ENCODE measurements at regions not wholly inside any gene's neighbourhood (a gene's known extent, or its start where the extent isn't known, plus 50 kb on each side); places are given as distances from the start of the nearest gene placed in this dataset.

GRCh38 chr4:61027939-61028338 is 172.2 kb upstream of the ADGRL3 start:
- Histone ChIP-seq H3K4me1 (ENCODE audit: insufficient read depth, low read length, poor library complexity, severe bottlenecking) (no peaks in the 10 kb centered on the region), H3K36me3 (ENCODE audit: insufficient read depth, low read length) (no peaks in the 10 kb centered on the region), H3K79me2 (ENCODE audit: insufficient read depth, low read length) (no peaks in the 10 kb centered on the region), H3F3A (ENCODE audit: low read depth) (no peaks in the 10 kb centered on the region), H3K9me3 (ENCODE audit: insufficient read depth, low read depth, low read length) (no peaks in the 10 kb centered on the region), H4K20me1 (ENCODE audit: insufficient read depth, low read length, poor library complexity, severe bottlenecking) (no peaks in the 10 kb centered on the region), H2AFZ (ENCODE audit: low read length) (no peak overlapping the region), H3K27me3 (ENCODE audit: insufficient read depth, low read length, poor library complexity, severe bottlenecking) (no peaks in the 10 kb centered on the region), H3K9me2 (replicated peaks; ENCODE audit: low read depth, low read length) (no peaks in the 10 kb centered on the region), H3K9ac (ENCODE audit: low read depth, low read length, poor library complexity, severe bottlenecking) (no peak overlapping the region), H3K4me3 (ENCODE audit: low read length, poor library complexity, severe bottlenecking) (no peak overlapping the region), H3K4me2 (ENCODE audit: low read depth, low read length, poor library complexity, severe bottlenecking) (no peak overlapping the region)
- TF ChIP-seq CTCF (conservative IDR thresholded peaks at IDR 0.05; ENCODE audit: low read length) = no peak
- no peak for TF ChIP-seq EZH2phosphoT487 (IDR thresholded peaks at IDR 0.05; ENCODE audit: borderline replicate concordance)

GRCh38 chr4:61036071-61036684 is 163.9 kb upstream of the ADGRL3 start:
- no peak for TF ChIP-seq CTCF (conservative IDR thresholded peaks at IDR 0.05; ENCODE audit: low read length)
- TF ChIP-seq EZH2phosphoT487 (IDR thresholded peaks at IDR 0.05; ENCODE audit: borderline replicate concordance) = no peak
- H3K27me3 ChIP-seq (ENCODE audit: insufficient read depth, low read length, poor library complexity, severe bottlenecking) = no peaks in the 10 kb centered on the region

GRCh38 chr4:61041527-61041926 is 158.6 kb upstream of the ADGRL3 start:
- TF ChIP-seq CTCF (conservative IDR thresholded peaks at IDR 0.05; ENCODE audit: low read length) (no peak), EZH2phosphoT487 (IDR thresholded peaks at IDR 0.05; ENCODE audit: borderline replicate concordance) (no peak)
- Histone ChIP-seq H2AFZ (ENCODE audit: low read length) (no peak overlapping the region), H3K9ac (ENCODE audit: low read depth, low read length, poor library complexity, severe bottlenecking) (no peak overlapping the region), H3K4me3 (ENCODE audit: low read length, poor library complexity, severe bottlenecking) (no peak overlapping the region), H3K36me3 (ENCODE audit: insufficient read depth, low read length) (no peaks in the 10 kb centered on the region), H3K9me3 (ENCODE audit: insufficient read depth, low read depth, low read length) (no peaks in the 10 kb centered on the region), H4K20me1 (ENCODE audit: insufficient read depth, low read length, poor library complexity, severe bottlenecking) (no peaks in the 10 kb centered on the region), H3K27me3 (ENCODE audit: insufficient read depth, low read length, poor library complexity, severe bottlenecking) (no peaks in the 10 kb centered on the region), H3K9me2 (replicated peaks; ENCODE audit: low read depth, low read length) (no peaks in the 10 kb centered on the region), H3K4me2 (ENCODE audit: low read depth, low read length, poor library complexity, severe bottlenecking) (no peak overlapping the region), H3K79me2 (ENCODE audit: insufficient read depth, low read length) (no peaks in the 10 kb centered on the region), H3K4me1 (ENCODE audit: insufficient read depth, low read length, poor library complexity, severe bottlenecking) (no peaks in the 10 kb centered on the region), H3F3A (ENCODE audit: low read depth) (no peaks in the 10 kb centered on the region)

More at GRCh38 chr4:61036071-61036684, 163.9 kb upstream of the ADGRL3 start:
- Histone ChIP-seq H3K9ac (ENCODE audit: low read depth, low read length, poor library complexity, severe bottlenecking) (no peak overlapping the region), H4K20me1 (ENCODE audit: insufficient read depth, low read length, poor library complexity, severe bottlenecking) (no peaks in the 10 kb centered on the region), H3K9me2 (replicated peaks; ENCODE audit: low read depth, low read length) (no peaks in the 10 kb centered on the region), H3K4me2 (ENCODE audit: low read depth, low read length, poor library complexity, severe bottlenecking) (no peak overlapping the region), H3F3A (ENCODE audit: low read depth) (no peaks in the 10 kb centered on the region), H3K4me1 (ENCODE audit: insufficient read depth, low read length, poor library complexity, severe bottlenecking) (no peaks in the 10 kb centered on the region), H3K36me3 (ENCODE audit: insufficient read depth, low read length) (no peaks in the 10 kb centered on the region), H3K79me2 (ENCODE audit: insufficient read depth, low read length) (no peaks in the 10 kb centered on the region), H3K9me3 (ENCODE audit: insufficient read depth, low read depth, low read length) (no peaks in the 10 kb centered on the region), H3K4me3 (ENCODE audit: low read length, poor library complexity, severe bottlenecking) (no peak overlapping the region), H2AFZ (ENCODE audit: low read length) (no peak overlapping the region)
